ENCODE measurements at regions not wholly inside any gene's neighbourhood (a gene's known extent, or its start where the extent isn't known, plus 50 kb on each side); places are given as distances from the start of the nearest gene placed in this dataset.

DNA sequence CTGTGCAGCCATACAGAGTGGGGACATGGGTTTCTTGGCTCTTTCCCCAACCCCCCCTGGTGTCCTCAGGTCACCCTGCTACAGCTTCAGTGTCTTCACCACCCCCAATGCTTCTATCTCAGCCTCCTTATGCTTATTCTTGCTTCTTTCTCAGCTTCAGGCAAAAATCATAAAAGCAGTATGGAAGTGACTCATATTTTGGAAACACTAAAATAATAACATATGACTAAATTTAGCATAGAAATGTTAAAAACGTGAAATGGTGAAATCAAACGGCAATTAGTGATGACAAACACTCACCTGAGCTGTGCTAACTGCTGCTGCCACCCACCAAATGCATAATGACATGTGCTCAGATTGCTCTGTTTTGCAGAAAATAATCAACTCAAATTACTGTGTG, 475.2 kb upstream of the EPHA3 start:
- no peak for DNase-seq (ENCODE audit: extremely low read depth, low read depth)
- TF ChIP-seq, protein P1, sequence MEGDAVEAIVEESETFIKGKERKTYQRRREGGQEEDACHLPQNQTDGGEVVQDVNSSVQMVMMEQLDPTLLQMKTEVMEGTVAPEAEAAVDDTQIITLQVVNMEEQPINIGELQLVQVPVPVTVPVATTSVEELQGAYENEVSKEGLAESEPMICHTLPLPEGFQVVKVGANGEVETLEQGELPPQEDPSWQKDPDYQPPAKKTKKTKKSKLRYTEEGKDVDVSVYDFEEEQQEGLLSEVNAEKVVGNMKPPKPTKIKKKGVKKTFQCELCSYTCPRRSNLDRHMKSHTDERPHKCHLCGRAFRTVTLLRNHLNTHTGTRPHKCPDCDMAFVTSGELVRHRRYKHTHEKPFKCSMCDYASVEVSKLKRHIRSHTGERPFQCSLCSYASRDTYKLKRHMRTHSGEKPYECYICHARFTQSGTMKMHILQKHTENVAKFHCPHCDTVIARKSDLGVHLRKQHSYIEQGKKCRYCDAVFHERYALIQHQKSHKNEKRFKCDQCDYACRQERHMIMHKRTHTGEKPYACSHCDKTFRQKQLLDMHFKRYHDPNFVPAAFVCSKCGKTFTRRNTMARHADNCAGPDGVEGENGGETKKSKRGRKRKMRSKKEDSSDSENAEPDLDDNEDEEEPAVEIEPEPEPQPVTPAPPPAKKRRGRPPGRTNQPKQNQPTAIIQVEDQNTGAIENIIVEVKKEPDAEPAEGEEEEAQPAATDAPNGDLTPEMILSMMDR (IDR thresholded peaks at IDR 0.05; ENCODE audit: low read depth, low read length) = no peak

DNA sequence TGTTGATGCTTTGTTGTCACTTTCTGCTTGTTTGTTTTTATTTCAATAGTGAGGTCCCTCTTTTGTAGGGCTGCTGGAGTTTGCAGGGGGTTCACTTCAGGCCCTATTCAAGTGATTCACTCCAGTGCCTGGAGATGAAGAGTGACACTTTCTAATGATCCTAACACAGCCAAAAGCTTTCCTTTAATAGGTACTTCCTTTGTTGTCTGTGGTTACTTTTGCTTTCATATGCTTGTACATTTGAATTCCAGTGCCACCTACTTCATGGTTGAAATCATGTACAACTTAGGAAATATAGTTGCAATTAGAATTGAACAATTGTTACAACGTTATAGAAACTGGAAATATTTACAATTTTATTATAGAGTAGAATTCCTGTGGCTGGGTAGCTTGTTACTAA, 466.8 kb upstream of the EPHA3 start:
- TF ChIP-seq, protein P1 (IDR thresholded peaks at IDR 0.05; ENCODE audit: low read depth, low read length) = no peak
- no peak for DNase-seq (ENCODE audit: extremely low read depth, low read depth)

DNA sequence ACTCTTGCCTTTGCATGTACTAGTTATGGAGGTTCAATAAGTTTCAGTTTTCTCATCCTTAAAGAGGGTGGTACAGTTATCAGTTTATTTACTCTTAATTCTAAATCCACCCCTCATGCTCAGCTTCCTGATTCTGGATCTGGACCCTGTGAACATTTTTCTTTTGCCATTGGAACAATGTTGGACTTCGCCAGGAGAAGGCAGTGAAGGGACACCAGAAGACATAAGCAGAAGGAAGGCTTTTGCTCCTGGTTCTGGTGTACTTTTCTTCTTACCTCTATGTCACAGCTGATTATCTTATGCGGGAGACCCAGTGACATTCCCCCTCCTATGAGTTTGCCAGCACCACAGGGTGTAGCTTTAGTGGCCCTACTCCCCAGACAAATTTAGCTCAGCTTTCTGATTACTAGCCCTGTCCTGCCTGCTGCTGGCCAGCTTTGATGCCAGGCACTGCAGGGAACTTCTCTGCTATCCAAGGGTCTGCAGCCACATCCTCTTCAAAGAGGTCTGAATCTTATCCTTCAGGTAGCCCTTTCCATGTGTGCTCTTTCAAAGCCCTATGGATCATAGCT, 466.3 kb upstream of the EPHA3 start:
- DNase-seq (ENCODE audit: extremely low read depth, low read depth) = no peak
- TF ChIP-seq, protein P1 (IDR thresholded peaks at IDR 0.05; ENCODE audit: low read depth, low read length) = no peak; the same call in 1 of the 2 replicates

DNA sequence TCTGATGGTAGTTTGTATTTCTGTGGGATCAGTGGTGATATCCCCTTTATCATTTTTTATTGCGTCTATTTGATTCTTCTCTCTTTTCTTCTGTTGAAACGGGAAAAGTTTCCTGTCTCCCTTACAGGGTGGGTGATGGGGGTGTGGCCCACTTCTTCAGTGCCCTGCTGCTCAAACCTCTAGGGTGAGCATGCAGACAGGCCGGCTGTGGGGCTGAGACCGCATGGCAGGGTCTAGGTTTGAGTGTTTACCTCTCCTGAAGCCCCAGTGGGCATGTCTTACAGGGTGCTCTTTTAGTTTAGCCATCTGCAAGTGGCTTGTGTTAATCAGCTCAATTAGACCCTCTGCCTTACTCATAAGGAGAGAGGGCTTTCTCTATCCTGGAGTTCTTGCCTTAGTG, 450.0 kb upstream of the EPHA3 start:
- no peak for DNase-seq (ENCODE audit: extremely low read depth, low read depth)

DNA sequence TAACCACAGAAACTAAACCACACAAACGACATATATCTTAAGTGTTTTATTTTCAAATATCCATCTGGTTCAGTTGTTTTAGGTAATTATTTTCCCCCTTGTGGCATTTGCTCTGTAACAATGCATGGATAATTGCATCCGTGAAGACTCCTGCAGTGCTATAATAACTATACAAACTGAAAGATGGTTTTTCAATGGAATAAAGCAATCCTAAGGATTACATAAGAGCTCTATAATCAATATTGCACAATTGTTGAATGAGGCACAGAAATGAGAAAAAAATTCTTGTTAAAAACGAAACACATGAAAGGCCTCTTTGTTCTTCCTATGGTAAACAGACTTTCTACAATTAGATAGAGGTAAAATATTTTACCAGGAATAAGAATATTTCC, 446.0 kb upstream of the EPHA3 start:
- DNase-seq (ENCODE audit: extremely low read depth, low read depth) = no peak
- TF ChIP-seq, protein P1 (IDR thresholded peaks at IDR 0.05; ENCODE audit: low read depth, low read length) = no peak

More for the DNA sequence above, 450.0 kb upstream of the EPHA3 start:
- TF ChIP-seq, protein P1 (IDR thresholded peaks at IDR 0.05; ENCODE audit: low read depth, low read length) = no peak

DNA sequence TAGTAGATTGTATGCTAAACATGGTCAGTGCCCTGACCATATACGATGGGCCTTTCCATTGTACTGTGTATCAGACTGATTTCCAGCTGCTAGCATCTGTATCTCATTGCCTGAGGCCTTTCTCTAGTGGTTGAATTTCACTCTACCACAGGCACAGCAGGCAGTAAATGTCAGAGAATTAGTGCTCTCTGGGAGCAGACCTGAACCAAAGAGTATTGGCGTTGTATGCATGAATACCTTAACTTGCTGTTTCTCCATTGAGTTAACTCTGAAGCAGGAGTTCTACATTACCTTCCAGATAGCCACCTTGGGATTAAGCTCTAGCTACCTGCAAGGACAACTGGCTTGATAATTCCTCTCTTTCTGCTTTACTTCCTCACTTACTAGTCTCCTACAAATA, 439.2 kb upstream of the EPHA3 start:
- DNase-seq (ENCODE audit: extremely low read depth, low read depth) = no peak
- TF ChIP-seq, protein P1 (IDR thresholded peaks at IDR 0.05; ENCODE audit: low read depth, low read length) = no peak

DNA sequence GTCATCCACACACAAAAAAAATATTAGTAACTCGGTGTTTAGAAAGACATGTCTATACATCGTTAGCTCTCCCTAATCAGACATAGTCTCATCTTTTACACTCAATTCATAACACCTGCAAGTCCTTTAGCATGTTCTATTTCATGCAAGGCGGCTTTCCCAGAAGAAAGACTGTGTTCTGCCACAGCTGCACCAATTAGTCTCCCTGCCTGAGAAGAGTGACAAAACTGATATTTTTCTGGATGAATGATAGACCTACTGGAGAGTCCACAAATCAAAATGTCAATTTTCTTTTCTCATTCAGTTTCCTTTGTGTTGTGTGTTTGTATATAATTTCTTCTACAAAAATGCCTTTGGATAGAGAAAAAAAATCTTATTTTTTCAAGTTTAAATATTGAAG, 435.8 kb upstream of the EPHA3 start:
- no peak for DNase-seq (ENCODE audit: extremely low read depth, low read depth)
- TF ChIP-seq, protein P1 (IDR thresholded peaks at IDR 0.05; ENCODE audit: low read depth, low read length) = no peak

Measured in AG09319 (cell line).